ENCODE measurements at regions not wholly inside any gene's neighbourhood (a gene's known extent, or its start where the extent isn't known, plus 50 kb on each side); places are given as distances from the start of the nearest gene placed in this dataset.
"Not testable (repeated sequence)": the region's sequence is repeated elsewhere in the genome, so short reads cannot be mapped to it uniquely, and the experiment has no call there.

- no peak overlapping the region for H3K27ac Mint-ChIP-seq
- ATAC-seq = no peak
- H3K27me3 Mint-ChIP-seq = no peaks in the 10 kb centered on the region
Measured at GRCh38 chr2:208573569-208573968, 167.0 kb downstream of the PTH2R start.

GRCh38 chr2:208579678-208580077 lies 173.1 kb downstream of the PTH2R start:
- Mint-ChIP-seq H3K27me3 (no peaks in the 10 kb centered on the region), H3K36me3 (ENCODE audit: low read depth) (no peaks in the 10 kb centered on the region), H3K4me1 (no peaks in the 10 kb centered on the region), H3K4me3 (no peak overlapping the region), H3K27ac (no peak overlapping the region)
- DNase-seq (no peak), ATAC-seq (no peak)
- no peaks in the 10 kb centered on the region for H3K9me3 ChIP-seq (ENCODE audit: control insufficient read depth, low read length, poor library complexity, severe bottlenecking)

More at GRCh38 chr2:208573569-208573968, 167.0 kb downstream of the PTH2R start:
- no peaks in the 10 kb centered on the region for H3K9me3 ChIP-seq (ENCODE audit: control insufficient read depth, low read length, poor library complexity, severe bottlenecking)
- no peak for DNase-seq
- H3K4me3 Mint-ChIP-seq = no peak overlapping the region
- H3K4me1 Mint-ChIP-seq = no peaks in the 10 kb centered on the region
- H3K36me3 Mint-ChIP-seq (ENCODE audit: low read depth) = no peaks in the 10 kb centered on the region

DNA sequence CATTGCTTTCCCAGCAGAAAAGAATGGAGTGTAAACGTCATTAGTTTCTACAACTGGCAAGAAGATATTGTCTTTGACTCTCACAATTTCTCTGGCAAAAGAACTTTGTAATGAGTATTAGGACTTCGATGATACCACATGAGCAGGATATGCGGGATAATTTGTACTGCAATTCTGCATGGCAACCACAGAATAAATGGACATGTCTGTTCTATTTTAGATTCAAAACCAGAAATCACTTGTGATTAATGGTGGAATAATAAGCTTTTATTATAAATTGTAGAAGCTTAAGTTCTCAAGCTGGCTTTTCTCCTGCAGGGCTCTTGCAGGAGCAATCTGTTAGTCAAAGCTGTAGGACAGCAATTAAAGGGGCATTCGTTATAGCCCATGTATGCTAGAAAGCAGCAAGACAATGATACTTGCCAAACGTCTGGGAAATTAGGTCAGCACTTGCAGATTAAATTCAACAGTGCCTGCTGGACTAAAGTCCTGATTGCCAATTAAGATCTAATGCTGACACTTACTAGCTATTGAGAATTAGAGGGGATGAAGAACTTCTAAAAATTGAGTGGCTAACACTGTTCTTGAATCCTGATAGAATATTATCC lies 177.9 kb downstream of the PTH2R start:
- H3K27me3 Mint-ChIP-seq = no peaks in the 10 kb centered on the region
- H3K36me3 Mint-ChIP-seq (ENCODE audit: low read depth) = no peaks in the 10 kb centered on the region
- no peak overlapping the region for H3K4me3 Mint-ChIP-seq
- ATAC-seq (no peak), DNase-seq (no peak)
- no peaks in the 10 kb centered on the region for H3K9me3 ChIP-seq (ENCODE audit: control insufficient read depth, low read length, poor library complexity, severe bottlenecking)
- no peak overlapping the region for H3K27ac Mint-ChIP-seq
- no peaks in the 10 kb centered on the region for H3K4me1 Mint-ChIP-seq

DNA sequence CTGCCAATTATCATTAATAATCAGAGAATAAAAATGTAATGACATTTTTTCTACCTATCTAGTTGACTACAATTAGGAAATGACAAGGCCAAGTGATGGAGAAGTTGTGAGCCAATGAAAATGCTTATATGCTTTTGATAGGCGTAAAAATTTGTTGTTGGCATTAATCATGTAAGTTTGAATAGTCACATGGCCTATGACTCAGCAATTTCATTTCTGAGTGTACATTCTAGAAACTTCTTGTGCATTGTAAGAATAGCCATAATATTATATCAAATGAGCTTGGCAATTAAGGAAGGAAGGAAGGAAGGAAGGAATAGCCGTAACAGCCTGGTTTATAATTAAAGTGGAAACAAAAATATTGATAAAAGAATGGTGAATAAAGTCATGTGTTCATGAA lies 179.9 kb downstream of the PTH2R start:
- no peak overlapping the region for H3K4me3 Mint-ChIP-seq
- ATAC-seq = no peak
- H3K36me3 Mint-ChIP-seq (ENCODE audit: low read depth) = no peaks in the 10 kb centered on the region
- DNase-seq = no peak
- no peak overlapping the region for H3K27ac Mint-ChIP-seq
- no peaks in the 10 kb centered on the region for H3K27me3 Mint-ChIP-seq
- H3K4me1 Mint-ChIP-seq = no peaks in the 10 kb centered on the region
- no peaks in the 10 kb centered on the region for H3K9me3 ChIP-seq (ENCODE audit: control insufficient read depth, low read length, poor library complexity, severe bottlenecking)

DNA sequence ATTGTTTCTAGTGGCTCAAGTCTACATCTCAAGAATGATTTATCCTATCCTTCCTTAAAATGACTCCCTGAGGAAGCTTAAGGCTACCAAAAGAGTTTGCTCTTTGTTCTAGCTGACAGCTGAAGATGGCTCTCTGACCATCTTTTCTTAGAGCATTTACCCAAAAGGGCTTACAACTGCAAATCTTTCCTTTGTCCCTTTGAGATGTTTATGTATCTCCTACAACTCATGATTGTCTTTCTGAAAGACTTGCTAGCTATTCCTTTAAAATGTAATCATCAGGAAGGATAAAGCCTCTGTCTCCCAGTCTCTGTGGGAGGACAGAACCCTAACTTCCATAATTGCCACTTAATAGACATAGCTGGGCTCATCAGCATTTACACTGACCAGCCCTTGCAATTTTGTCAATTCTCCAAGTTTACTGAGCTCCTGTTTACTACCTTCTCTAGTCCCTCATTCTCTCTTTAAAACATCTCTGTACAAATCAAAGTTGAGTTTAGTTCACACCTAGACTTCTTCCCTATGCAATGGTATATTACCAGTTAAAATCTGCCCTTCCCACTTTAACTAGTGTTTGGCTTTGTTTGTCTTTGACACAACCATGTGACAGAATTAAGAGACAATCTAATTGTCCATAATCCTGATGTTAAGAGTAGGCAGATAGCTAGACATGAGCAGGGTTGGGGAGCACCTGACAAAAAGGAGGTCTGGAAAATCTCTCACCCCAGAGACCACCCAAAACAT lies 188.2 kb downstream of the PTH2R start:
- Mint-ChIP-seq H3K27ac (no peak overlapping the region), H3K4me1 (no peaks in the 10 kb centered on the region), H3K4me3 (no peak overlapping the region), H3K36me3 (ENCODE audit: low read depth) (no peaks in the 10 kb centered on the region), H3K27me3 (no peaks in the 10 kb centered on the region)
- H3K9me3 ChIP-seq (ENCODE audit: control insufficient read depth, low read length, poor library complexity, severe bottlenecking) = no peaks in the 10 kb centered on the region
- no peak for DNase-seq
- ATAC-seq = no peak

DNA sequence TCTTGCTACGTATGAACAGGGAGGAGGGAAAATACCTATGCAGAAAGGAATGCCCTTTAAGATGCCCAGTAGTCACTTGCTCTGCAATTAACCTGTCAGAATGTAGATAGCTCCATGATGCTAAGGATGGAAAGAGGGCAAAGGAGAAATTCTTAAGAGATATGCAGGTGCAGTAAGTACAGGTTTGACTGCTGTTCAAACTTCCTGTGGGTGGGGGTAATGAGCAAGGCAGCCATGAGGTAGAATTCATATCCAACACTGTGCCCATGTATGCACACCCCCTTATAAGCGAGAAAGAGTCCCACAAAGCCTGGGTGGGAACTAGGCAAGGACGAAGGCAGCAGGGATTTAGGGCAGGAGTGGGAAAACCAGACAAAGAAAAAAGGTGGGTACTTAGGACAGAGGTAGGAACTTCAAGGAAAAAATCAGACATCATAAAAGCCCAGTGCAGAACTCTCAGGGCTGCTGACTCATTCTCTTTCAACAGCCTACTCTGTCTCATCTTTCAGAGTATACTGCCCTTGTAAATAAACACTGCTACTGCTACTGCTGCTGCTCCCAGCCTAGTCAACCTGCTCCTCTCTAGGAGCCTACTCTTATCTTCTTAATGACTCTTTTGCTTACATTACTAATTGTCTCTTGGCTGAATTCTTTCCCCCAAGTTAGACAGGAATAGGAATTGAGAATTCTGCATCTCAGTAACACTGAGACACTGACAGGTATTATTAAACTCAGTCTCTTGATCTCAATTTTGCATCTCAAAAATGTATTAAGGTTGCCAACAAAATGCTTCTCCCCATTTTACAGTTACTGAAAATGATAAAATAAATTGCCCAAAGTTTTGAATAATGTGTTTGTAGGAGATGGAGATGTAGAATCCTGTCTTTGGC lies 189.0 kb downstream of the PTH2R start:
- no peak for DNase-seq

GRCh38 chr2:208607694-208608093 lies 201.1 kb downstream of the PTH2R start:
- H3K4me1 Mint-ChIP-seq = no peaks in the 10 kb centered on the region
- no peak for DNase-seq
- no peaks in the 10 kb centered on the region for H3K9me3 ChIP-seq (ENCODE audit: control insufficient read depth, low read length, poor library complexity, severe bottlenecking)
- ATAC-seq = no peak
- H3K27me3 Mint-ChIP-seq = no peaks in the 10 kb centered on the region
- no peak overlapping the region for H3K27ac Mint-ChIP-seq
- no peaks in the 10 kb centered on the region for H3K36me3 Mint-ChIP-seq (ENCODE audit: low read depth)
- H3K4me3 Mint-ChIP-seq = no peak overlapping the region

More for the DNA sequence above, 189.0 kb downstream of the PTH2R start:
- Mint-ChIP-seq H3K27ac (no peak overlapping the region), H3K4me1 (no peaks in the 10 kb centered on the region), H3K4me3 (no peak overlapping the region), H3K27me3 (no peaks in the 10 kb centered on the region), H3K36me3 (ENCODE audit: low read depth) (no peaks in the 10 kb centered on the region)
- H3K9me3 ChIP-seq (ENCODE audit: control insufficient read depth, low read length, poor library complexity, severe bottlenecking) = no peaks in the 10 kb centered on the region
- no peak for ATAC-seq

DNA sequence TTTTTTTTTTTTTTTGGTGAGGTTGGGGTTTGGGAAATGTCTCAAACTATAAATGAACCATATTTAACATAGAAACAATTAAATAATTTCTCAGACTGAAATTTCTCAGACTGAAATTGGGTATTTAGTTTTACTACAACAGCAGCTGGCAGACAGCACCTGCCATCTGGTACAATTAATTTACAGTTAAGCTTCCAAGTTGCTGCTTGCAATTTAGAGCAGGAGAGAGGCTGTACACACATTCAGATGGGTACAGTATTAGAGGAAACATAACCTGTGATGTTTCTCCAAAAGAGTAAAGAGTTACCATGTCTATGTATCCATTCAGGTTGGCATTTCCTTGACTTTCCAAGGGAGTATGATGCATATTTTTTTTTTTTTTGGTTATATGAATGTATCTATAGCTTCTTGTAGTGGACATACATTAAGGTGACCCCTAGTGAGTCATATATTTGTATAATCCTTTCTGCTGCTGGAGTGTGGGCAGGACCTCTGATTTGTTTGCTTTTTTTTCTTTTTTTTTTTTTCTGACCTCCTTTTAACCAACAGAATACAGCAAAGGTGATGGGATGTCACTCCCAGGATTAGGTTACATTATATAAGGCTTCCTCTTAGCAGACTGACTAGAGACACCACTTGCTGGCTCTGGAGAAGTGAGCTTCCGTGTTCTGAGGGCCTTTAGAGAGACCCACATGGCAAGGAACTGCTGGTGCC lies 201.7 kb downstream of the PTH2R start:
- Mint-ChIP-seq H3K4me3 (no peak overlapping the region), H3K27me3 (no peaks in the 10 kb centered on the region), H3K36me3 (ENCODE audit: low read depth) (no peaks in the 10 kb centered on the region), H3K4me1 (no peaks in the 10 kb centered on the region), H3K27ac (no peak overlapping the region)
- ATAC-seq = no peak
- DNase-seq = no peak
- H3K9me3 ChIP-seq (ENCODE audit: control insufficient read depth, low read length, poor library complexity, severe bottlenecking) = no peaks in the 10 kb centered on the region

- no peak overlapping the region for H3K4me3 Mint-ChIP-seq
- H3K27me3 Mint-ChIP-seq = no peaks in the 10 kb centered on the region
- no peaks in the 10 kb centered on the region for H3K4me1 Mint-ChIP-seq
- H3K9me3 ChIP-seq (ENCODE audit: control insufficient read depth, low read length, poor library complexity, severe bottlenecking) = no peaks in the 10 kb centered on the region
- no peaks in the 10 kb centered on the region for H3K36me3 Mint-ChIP-seq (ENCODE audit: low read depth)
- ATAC-seq (no peak), DNase-seq (no peak)
- H3K27ac Mint-ChIP-seq = no peak overlapping the region
Measured at GRCh38 chr2:208609166-208609804, 202.7 kb downstream of the PTH2R start.

GRCh38 chr2:208615675-208616074 lies 209.1 kb downstream of the PTH2R start:
- H3K4me1 Mint-ChIP-seq; H3K9me3 ChIP-seq (ENCODE audit: control insufficient read depth, low read length, poor library complexity, severe bottlenecking); H3K36me3 Mint-ChIP-seq (ENCODE audit: low read depth); ATAC-seq; H3K4me3 Mint-ChIP-seq; H3K27ac Mint-ChIP-seq; H3K27me3 Mint-ChIP-seq; DNase-seq: not testable (repeated sequence)

GRCh38 chr2:208618220-208618619 lies 211.6 kb downstream of the PTH2R start:
- DNase-seq = no peak
- ATAC-seq = no peak
- Mint-ChIP-seq H3K36me3 (ENCODE audit: low read depth) (no peaks in the 10 kb centered on the region), H3K27ac (no peak overlapping the region), H3K4me3 (no peak overlapping the region), H3K4me1 (no peaks in the 10 kb centered on the region), H3K27me3 (no peaks in the 10 kb centered on the region)
- H3K9me3 ChIP-seq (ENCODE audit: control insufficient read depth, low read length, poor library complexity, severe bottlenecking) = no peaks in the 10 kb centered on the region

GRCh38 chr2:208619993-208620392 lies 213.4 kb downstream of the PTH2R start:
- DNase-seq (no peak), ATAC-seq (no peak)
- Mint-ChIP-seq H3K27me3 (no peaks in the 10 kb centered on the region), H3K4me3 (no peak overlapping the region), H3K36me3 (ENCODE audit: low read depth) (no peaks in the 10 kb centered on the region), H3K4me1 (no peaks in the 10 kb centered on the region), H3K27ac (no peak overlapping the region)
- H3K9me3 ChIP-seq (ENCODE audit: control insufficient read depth, low read length, poor library complexity, severe bottlenecking) = no peaks in the 10 kb centered on the region
